KG1 (cell line): ENCODE measurements at regions not wholly inside any gene's neighbourhood (a gene's known extent, or its start where the extent isn't known, plus 50 kb on each side); places are given as distances from the start of the nearest gene placed in this dataset.
"Not testable (repeated sequence)": the region's sequence is repeated elsewhere in the genome, so short reads cannot be mapped to it uniquely, and the experiment has no call there.

Experiments used
- DNase-seq: peaks from one replicate; lab custom pipeline; 2025; lab: John Stamatoyannopoulos, UW

DNA sequence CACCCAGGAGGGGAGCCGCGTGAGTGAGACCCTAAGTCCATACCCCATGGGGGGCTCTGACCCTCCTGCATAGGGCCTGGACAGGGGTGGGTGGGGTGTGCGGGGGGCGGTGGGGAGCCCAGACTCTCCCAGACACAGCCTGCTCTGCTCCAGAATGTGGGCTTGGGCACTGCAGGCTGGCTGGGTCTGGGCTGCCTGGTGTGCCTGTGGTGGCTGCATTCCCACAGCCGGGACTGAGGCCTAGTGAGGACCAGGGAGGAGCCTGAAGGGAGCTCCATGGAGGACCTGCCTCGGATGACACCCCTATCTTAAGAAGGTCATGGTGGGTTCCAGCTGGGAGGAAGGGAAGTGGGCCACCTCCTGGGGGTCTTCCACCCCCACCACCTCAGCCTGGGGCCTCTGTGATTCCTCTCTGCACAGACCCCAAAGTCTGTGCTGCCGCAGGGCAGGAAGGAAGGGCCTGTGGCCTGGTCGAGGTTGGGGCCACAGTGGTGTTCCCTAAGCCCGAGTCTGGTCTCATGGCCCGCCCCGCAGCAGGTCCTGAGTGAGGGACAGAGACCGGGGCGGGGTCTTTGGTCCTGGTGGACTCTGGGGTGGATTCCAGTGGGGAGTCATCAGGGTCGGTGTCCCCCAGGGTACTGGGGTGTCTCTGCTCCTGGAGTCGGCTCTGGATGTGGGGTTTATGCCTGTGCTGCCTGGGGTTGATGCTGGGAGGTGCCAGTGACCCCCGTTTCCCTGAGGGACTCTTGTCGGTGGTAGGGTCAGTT, 392.3 kb downstream of the TMEM121 start:
- DNase-seq: no peak

- DNase-seq: no peak
Observed at GRCh38 chr14:105919458-105920150, 393.2 kb downstream of the TMEM121 start.

- not testable (repeated sequence) for DNase-seq
Observed at GRCh38 chr14:105920151-105920700, 393.8 kb downstream of the TMEM121 start.

DNA sequence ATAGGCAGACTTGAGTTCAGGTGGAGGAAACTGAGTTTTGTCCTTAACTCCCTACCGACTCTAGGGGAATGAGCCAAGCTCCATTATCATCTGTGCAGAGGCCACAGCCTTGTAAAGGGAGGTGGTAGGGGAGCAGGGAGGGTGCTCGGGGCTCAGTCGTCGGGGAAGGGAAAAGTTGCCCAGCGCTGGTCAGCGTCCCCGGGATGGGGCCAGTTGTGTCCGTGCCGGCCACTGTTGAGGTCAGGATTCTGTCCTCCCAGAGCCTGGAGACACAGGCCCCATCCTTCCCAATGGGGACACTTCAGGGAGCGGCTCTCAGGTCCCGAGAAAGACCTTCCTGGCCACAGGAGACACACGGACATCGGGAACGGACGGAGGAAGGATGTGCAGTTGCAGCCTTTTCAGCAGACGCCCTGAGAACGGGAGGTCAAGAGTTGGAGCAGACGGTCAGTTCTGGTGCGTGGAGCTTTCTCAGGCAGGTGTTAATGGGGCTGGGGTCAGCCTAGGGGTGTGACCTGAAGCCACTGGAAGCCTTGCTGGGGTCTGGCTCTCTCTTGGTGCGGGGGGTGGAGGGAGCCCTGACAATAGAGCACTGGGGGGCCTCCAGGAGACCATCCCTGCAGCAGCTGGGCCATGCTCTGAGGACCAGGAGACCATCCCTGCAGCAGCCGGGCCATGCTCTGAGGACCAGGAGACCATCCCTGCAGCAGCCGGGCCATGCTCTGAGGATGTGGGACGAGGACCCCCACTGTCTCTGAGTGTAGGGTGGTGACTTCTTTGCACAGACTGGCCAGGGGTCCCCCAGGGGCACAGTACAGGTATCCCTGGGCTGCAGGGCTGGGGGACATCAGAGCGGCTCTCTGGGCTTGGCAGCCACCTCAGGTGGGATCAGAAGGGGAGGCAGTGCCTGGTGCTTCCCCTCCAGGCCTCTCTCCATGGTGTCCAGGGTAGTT, 394.7 kb downstream of the TMEM121 start:
- DNase-seq: not testable (repeated sequence)

GRCh38 chr14:105921781-105922180, 395.4 kb downstream of the TMEM121 start:
- DNase-seq: not testable (repeated sequence)

GRCh38 chr14:105923520-105924191, 397.3 kb downstream of the TMEM121 start:
- not testable (repeated sequence) for DNase-seq

DNA sequence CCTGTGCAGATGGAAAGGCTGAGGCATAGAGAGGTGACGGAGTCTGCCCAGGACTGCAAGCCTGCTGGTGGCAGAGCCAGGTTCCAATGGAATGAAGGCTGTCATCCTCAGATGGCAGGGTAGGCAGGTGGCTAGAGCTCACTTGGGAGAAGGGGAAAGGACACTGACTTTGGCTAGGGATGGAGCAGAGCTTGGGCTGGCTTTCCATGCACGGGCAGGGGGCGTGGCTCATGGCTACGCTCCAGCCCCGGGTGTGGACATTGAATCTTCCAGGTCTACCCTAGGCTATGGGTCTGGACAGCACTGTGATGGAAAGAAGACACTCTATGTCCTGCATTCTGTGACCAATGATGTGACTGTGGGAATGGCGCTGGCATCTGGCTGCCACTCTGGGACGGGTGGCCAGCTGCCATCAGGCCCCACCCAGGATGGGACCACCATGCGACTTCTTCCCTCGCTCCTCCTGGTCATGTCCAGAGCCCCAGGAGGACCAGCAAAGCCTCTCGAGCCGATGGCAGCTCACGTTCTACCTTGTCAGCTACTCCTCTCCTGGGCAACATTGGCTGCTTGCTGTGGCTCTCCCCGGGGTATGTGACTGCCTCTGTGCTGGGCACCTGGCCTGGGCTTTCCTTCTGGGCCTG, 398.7 kb downstream of the TMEM121 start:
- DNase-seq: no peak

- DNase-seq: no peak
Observed at GRCh38 chr14:105925615-105926372, 399.4 kb downstream of the TMEM121 start.

DNA sequence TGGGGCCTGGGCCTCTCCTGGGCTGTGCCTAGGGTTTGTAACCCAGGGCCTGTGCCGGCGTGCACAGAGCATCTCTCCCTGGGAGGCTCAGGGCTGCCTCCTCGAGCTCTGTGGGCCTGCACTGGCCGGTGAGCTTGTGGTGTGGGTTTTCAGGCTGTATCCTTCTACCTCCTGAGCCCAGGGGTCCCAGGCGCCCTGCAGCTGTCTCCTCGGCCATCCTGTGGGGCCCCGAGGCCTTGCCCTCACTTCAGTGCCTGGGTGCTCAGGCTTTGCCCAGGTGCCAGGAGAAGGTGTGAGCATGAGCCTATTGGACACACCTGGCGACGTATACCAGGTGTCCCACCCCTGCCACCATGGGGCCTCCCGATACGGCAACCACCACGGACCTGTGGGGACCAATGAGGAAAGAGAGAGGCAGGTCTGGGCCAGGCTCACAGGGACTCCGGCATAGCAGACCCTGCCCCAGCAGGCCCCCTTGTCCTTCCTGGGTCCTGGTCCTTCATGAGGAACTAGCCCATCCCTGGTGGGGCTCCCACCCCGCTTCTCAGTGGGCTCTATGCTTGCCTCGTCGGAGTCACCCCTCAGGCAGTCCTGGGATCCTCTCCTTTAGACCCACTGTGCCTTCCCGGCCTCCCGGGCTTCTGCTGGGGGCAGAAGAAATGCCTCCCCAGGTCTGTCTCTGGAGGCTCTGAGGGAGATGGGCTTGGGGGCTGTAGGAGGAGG, 400.2 kb downstream of the TMEM121 start:
- DNase-seq: no peak

GRCh38 chr14:105927096-105928060, 401.0 kb downstream of the TMEM121 start:
- DNase-seq: no peak

GRCh38 chr14:105928171-105929111, 402.1 kb downstream of the TMEM121 start:
- DNase-seq: peak; percentile 75

GRCh38 chr14:105929327-105930081, 403.1 kb downstream of the TMEM121 start:
- no peak for DNase-seq

DNA sequence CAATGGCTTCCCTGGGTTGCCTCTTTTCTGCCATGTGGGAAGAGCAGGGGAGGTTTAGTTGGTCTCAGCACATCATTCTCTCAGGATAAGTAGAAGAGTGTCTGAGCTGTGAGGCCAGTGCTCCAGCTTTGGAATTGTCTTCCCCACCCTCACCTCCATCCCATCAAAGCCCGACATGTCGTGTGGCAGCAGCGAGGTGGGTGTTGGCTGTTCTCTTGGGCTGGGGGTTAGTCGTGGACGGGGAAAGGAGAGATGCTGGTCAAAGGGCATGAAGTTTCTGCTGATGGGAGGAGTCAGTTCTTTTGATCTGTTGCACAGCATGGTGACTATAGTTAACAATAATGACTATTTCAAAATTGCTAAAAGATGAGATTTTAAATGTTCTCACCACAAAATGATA, 404.2 kb downstream of the TMEM121 start:
- no peak for DNase-seq

DNA sequence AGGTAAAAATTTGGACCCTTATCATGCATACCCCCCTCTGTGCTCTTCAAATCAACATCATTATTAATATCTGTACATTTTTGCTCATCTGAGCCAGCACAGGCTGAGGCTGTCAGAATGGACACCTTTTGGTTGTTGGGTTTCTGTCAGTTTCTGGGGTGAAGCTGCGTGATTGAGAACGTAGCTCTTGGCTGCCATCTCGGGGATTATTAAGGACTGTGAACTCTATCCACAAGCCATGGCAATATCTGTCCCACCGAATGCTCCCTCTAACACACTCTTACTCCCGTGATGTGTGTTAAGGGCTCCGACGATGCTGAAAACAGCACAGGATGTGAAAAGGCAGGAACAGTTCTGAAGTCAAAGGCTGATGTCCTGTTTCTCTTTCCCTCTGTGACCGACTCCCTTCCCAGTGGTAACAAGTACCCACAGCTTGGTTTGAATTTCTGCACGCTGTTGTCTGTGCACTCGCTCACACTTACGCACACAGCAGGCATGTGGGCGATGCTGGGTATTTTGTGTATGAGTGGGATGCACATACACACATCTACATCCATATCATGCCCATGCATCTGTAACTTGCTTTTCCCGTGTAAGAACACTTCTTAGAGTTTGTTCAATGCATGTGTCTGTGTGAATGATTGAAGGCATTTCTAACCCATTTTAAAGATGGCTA, 405.6 kb downstream of the TMEM121 start:
- peak; percentile 51 for DNase-seq

DNA sequence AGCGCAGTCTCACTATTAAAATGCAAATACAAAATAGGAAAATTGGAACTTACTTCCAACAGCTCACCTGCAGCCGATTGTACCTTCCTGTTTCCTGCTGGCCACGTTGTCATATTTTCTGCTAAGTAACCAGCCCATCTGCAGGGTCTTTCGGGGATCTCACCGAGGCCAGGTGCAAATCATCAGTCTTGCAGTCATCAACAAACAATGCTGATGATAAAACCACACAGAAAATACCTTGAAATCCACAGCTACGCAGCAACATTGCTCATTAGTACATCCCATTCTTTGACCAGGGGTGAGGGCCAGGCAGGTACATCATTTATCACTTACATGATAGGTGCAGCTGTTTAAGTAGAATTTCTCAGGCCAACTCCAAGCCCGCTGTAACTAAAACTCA, 406.9 kb downstream of the TMEM121 start:
- DNase-seq: no peak

DNA sequence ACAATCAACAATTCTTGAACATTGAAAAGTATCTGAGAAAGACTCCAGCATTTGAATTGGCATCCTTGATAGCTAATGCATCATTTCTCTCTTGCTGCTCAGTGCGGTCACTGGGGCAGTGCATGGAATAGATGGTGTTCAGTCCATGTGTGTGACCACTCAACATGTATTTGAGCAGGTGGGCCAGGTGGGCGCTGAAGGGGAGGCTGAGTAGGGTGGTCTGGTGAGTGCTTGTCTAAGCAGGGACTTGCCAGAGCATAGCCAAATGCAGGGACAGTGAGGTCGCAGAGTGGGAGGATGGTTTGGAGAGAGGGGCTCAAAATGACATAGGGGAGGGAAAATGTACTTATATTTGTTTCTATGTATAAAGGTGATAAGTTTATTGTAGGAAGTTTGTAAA, 409.0 kb downstream of the TMEM121 start:
- no peak for DNase-seq
